IPS DF 19.7 (cell line): ENCODE measurements at regions not wholly inside any gene's neighbourhood (a gene's known extent, or its start where the extent isn't known, plus 50 kb on each side); places are given as distances from the start of the nearest gene placed in this dataset.

Source experiments
- DNase-seq: peaks from one replicate; pipeline ENCODE4 v3.0.0-alpha.2; 2013; ENCODE audit warnings: low read depth, low spot score

DNA sequence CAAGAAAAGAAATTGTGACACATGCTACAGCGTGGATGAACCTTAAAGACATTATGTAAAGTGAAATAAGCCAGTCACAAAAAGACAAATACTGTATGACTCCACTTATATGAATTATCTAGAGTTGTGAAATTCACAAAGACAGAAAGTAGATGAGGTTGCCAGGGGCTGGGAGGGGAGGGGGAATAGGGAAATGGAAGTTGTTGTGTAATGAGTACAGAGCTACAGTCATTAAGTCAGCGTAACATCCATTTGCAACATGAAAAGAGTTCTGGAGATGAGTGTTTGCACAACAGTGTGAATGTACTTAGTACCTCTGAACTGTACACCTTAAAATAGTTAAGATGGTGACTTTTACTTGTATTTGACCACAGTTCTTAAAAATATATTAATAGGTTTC, 112.1 kb upstream of the CDK1 start:
- no peak for DNase-seq

DNA sequence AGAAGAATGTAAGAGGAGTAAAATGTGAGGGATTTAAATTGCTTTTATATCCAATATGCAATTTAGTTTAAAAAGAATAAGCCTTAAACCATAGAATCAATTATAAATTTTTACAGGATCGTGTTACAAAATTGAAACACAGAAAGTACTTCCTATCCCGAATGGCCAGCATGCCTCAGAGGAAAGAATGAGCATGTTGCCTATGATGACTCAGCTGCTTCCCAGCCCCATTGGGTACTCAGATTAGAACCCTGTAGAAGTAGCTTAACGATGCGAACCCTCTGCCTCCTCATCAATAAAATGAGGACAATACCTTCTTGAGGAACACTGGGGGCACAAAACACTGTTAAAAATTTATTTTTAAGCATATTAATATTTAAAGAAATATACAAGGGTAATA, 113.4 kb upstream of the CDK1 start:
- DNase-seq, result no peak

DNA sequence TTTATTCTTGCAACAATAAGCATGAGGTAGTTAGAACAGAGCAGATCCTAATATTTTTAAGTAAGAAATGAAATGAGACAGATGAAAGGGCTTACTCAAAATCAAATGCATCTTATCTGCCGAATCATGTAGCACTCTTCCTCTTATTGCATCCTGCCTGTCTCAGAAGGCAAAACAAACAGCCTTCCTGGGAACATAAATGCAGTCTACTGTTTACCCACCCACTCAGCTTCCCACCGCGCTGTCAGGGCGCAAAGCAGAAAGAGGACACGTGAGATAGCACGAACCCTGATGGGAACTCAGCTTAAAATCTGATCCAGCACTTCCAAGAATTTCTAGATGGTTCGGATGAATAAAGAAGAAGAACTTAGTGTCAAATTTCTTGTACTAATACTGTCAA, 114.4 kb upstream of the CDK1 start:
- no peak for DNase-seq

DNA sequence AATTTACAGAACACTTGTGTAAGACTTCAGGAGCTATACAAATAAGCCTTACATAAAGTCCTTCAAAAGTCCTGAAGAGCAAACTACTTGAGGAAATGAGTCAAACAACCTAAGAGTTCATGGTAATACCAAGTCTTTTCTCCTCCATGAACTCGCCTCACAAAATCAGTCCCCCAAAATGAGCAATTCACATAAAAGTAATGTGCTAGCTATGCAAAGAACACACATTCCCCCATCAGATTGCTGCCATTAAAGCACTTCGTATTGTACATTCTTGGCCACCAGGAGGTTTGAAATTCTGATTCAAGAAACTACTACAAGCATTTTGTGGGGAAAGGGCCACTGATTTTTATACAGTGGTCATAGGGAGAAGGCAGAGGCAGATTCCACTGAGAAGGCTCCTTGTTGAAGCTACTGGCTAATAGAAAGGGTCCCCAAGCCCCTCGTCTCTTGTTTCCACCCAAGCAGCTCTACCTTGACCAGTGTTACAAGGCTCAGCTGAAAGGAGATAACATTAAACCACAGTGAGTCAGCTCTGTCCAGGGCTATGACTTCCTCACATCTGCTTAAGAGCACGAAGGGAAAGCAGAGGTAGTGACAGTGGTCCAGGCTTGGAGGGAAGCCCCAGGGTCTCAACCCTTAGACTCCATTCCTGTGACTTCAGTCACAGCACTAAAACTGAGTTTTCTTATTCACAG, 115.2 kb upstream of the CDK1 start:
- no peak for DNase-seq

DNA sequence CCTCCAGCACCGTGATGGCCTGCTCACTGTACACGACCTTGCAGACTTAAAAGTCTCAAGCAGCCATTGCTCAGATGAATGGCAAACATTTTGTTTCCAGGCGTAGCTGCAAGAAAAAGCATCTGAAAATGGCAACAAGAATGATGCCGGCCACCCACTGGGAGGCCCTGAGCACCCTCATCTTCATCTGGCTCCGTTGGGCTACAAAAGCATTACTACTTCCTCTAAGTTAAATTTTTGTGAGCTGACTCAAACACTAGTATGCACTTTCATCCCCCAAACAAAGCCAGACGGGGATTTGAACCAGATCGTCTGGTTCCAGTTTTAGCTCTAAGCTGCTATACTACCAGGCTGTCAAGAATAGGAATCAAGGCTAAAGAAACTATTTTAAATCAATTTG, 116.6 kb upstream of the CDK1 start:
- DNase-seq, result no peak

DNA sequence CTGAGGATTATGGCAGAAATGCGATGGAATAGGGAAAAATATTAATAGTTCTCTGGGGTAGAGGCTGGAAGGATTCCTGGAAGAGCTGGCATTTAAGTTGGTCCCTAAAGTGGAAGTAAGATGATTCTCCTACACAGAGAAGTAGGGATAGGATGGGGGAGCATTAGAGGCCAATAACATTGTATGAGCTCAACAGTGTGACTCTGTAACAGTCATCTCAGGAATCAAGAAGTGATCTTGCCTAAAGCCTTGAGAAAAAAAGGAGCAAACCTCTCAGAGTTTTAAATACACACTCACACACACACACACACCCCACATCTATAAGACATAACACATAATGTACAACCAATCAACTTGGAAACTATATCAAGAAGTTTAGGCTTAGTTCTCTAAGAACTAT, 117.7 kb upstream of the CDK1 start:
- no peak for DNase-seq

DNA sequence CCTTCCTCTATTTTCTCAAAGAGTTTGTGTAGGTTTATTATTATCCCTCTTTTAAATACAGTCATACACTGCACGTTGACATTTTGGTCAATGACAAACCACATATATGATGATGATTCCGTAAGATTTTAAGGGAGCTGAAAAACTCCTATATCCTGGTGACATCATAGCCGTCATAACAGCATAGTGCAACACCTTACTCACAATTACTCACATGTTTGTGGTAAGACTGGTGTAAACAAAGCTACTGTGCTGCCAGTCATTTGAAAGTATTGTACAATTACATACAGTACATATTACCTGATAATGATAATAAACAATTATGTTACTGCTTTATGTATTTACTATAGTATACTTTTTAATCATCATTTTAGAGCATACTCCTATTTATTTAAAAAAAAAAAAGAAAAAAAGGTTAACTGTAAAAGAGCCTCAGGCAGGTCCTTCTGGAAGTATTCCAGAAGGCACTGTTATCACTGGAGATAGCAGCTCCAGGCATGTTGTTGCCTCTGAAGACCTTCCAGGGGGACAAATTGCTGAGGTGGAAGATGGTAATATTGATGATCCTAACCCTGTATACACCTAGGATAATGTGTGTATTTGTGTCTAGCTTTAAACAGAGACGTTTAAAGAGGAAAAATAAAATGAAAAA, 123.3 kb upstream of the CDK1 start:
- DNase-seq, result no peak

DNA sequence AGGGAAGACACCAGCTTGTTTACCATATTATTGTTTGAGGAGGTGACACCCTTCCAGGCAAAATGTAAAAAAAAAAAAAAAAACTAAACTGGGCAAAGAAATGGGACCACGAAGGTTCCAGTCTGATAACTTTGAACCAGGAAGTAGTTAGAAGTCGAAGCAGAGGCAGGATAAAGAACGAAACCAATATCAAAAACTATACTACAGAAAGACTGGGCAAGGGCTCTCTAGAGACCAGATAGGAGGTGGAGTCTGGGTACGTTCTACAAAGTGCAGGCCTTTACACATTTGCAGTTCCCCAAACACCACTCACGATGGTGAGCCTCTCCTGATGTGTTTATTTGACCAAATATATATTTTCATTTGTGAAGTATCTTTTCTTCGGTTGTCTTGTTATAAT, 125.7 kb upstream of the CDK1 start:
- DNase-seq, result no peak

DNA sequence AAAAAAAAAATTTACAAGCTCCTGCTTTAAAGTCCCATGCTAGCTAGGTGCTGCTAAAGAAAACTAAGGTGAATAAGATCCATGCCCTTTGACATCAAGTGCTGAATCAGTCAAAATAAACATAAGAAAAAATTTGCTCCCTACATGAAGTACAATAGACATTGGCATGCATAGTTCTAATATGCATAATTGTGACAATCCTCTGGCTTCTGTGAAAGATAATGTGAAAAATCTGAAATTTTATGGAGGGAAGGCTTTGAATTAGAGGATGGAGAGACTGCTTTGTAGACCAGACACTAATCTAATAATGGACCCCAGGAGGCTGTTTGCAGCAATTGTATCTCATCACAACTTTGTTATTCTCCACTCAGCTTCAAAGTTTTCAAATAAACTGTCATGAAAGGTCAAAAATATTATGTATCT, 127.9 kb upstream of the CDK1 start:
- no peak for DNase-seq

DNA sequence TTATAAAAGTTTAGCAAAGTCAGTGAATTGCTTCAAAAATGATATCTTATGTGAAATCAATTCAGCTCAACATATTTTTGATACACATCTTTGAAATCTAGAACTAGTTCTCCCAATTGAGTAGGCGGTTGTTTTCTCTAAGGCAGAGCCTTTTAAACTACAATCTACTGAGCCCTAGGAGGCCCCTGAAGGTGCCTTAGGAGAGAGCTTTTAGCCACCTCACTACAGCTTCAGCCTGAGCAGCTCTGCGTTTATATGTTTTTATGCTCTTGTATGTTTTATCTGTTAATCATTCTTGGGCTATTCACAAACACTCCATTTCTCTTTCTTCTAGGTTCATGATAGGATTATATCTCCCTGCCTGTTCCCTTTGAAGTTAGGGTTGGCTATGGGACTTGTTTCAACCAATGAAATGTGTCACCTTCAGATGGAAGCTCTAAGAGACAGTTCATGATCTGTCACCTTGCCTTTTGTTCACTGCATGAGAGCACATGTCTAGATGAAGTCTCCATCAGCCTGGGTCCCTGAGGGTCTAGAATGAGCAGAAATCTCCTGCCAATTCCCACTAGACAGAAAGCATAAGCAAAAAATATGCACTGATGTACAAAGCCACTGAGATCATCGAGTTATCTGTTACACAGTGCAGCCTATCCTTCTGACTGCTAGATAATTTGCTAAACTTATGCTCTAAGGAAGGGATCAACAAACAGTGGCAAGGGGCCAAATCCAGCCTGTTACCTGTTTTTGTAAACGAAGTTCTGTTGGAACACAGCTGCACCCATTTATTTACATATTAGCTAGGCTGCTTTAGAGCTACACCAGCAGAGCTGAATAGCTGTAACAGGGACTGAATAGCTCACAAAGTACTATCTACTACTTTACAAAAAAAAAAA, 128.5 kb upstream of the CDK1 start:
- DNase-seq, result no peak

DNA sequence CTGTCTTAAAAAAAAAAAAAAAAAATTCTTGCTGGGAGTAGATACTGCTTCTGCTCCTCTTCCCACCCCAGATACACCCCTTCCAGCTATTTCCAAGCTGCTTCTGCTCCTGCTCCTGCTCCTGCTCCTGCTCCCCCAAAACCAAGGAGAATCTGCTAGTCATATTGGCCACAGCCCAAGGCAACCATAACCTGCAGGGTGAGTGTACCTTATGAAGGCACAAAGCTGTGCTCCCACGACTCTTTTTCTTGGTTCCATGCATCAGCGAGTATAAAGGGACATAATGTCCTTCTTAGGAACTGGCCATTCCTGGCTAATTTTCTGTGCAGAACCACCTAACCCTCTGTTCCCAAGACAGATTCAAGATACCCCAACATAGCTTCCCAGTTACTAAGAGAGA, 129.5 kb upstream of the CDK1 start:
- no peak for DNase-seq

DNA sequence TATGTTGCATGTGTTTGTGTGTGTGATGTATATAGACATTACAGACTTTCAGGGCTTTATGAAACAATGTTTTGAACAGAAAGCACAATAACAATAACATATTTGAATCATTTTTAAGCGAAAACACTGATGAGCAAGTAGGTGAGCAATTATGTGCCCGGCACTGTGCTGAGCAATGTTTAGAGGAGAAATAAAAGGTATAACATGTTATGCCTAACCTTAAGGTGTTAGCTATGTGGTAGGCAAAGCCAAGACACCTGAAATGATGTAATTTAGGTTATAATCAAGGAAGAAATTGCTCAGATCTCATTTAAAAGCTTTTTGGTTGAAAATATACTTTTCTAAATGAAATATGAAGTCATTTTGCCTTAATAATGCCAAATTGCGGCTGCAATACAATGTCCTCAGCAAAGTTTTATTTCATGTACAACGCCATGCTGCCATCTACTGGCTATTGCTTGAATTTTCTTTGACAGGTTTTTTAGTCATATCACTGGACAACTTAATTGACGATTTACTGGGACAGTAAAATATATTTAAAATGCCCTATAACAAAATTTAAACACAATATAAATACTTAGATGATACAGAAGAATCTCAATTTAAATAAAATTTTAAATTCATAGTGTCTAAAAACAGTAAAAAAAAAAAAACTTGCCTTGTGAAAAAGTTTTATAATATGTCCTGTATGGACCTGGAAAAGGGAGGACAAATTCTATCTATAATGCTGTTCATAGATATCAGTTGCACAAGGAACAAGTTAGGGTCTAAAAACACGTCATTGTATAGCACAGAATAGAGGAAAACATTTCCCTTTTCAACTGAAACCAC, 131.1 kb upstream of the CDK1 start:
- DNase-seq, result no peak

DNA sequence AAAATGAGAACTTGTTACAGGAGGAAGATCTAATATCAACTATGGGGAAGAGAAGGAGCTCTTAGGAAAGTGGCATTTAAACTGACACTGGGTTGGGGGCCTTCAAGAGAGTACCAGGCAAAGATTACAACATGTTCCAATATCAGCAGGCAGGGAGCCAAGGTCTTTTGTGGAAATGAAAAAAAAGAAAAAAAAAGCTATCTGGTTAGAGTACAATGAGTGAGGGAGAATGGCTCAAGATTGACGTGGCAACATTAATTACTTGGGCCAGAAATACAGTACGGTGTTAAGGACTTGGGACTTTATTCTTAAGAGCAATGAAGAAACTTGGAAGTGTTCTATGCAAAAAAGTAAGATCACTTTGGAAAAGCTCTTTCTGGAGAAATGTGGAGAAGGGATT, 132.3 kb upstream of the CDK1 start:
- no peak for DNase-seq

DNA sequence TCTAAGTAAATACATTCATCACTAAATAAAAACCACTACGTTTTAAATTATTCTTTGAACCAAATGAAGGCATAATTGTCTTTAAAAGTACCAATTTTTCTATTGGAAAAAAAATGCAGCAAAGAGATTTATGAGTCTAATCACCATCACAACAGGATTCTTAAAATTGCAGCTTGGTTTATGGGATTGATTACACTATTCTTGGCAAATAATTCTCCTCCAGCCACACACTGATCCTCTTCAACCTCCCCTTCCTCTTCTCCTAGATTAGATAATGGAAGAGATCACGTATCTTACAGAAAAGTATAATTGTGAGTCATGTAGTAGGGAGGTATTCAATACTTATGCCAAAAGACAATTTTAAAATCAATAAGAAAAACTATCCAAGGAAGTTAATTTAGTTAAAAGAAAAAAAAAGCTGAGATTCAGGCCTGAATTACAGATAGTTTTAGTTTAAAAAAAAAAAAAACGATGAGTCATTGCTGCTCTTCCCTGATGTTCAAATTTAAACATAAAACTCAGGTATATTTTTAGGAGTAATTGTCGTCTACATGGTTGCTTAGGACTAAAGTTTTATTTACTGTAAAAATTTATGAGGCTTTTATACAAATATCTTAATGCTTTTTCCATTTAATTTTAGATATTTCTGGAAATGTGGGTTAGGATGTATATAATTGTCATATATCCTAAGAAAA, 133.7 kb upstream of the CDK1 start:
- no peak for DNase-seq

DNA sequence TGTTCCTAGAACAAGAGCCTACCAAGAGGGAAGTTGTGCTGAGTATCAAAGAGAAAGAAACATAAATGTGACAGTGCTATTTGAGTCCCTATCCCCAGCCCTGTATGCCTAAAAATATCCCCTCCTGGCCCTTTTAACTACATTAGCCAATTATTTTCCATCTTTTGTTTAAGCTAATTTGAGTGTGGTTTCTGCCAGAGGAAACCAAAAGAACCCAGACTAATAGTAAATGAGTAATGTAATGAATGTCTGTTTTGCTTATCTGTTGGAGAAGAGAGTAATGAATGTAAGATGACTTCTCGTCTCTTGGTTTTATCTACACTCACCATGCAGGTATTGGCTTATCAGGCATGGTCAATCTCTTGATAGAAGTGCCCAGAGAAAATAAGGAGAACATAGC, 134.4 kb upstream of the CDK1 start:
- no peak for DNase-seq

DNA sequence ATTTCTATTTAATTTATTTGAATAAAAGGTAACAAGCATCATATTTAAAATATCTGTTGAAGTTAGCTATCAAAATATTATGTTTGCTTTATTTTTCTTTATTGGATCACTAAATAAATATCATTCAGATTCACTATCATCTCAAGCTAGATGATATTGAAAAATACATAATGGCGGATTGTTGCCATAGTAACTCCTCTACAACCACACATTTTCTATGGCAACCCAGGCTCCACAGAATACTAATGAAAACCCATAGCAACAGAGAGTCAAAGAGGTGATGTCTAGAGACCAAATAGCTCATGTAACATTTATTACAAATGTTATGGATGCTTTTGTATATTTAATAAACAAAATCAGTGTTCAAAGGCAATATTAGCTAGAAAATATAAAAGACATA, 148.9 kb upstream of the CDK1 start:
- no peak for DNase-seq

DNA sequence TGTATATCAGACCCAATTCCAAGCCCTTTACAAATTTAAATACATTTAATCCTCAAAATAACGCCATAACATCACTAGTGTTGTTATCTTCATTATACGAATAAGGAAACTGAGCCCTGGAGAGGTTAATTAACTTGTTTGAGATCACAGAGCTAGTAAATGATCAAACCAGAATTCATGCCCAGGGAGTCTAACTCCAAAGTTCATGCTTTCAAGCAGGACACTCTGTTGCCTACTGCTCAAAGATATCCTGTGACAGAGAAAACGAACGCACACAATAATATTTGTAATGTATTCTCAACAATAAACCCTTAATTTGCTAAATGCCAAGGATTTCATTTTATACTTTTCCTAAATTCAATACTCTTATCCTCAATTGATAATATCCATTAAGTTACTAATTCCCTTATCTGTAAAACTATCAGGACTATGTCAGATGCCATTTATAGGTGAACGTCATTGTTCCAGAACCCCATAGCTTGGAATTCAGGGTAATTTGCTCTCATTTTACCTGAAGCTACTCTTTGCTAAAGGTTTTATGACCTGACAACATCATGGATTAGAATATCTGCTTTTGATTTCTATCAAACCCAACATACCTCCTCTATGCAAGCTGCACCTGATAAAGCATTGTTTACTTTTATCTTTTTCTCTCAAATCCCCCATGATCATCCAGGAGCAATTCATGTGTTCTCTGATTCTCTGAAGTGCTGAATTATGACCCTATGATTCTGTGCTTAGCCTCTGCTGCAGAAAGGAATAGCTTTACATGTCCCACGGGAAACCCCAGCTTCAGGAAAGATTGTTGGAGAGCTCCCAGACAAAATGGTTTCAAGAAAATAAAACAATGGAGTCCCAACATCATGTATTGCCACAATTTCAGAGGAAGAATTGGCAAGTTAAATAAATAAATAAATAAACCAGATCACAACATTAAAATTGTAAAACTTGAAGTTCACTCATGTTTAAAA, 150.2 kb upstream of the CDK1 start:
- DNase-seq, result no peak

DNA sequence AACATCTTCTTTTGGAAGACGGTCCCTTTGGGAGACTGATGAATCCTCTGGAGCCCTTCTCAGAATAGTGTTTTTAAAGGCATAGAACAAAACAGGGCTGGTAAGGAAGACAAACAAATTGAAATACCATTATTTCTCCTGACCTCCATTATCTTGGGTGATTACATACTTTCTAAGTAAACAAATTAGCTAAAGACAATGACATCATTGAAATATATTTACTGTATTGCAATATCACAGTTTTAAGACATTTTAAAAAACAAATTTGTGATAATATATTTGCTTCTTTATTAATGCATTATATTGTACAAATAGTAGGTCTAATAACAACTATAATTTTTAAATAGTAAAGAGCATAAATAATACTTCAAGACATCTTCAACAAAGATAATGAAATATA, 152.2 kb upstream of the CDK1 start:
- no peak for DNase-seq

DNA sequence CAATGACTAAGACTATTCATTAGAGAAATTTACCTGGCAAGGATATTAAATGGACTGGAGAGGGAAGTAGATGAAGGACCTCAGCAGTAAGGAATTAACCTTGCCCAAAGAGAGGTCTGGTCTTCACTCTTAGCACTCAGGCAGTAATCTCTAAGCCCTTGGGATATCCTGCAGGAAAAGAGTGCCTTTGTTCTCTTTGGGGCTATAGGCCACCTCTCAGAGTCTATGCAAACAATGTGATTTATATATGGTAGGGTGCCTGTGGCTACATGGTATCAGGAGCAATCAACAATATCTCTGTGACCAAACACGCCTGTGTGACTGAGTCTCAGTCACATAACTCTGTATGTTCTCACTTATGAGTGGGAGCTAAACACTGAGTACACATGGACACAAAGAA, 154.7 kb upstream of the CDK1 start:
- no peak for DNase-seq

DNA sequence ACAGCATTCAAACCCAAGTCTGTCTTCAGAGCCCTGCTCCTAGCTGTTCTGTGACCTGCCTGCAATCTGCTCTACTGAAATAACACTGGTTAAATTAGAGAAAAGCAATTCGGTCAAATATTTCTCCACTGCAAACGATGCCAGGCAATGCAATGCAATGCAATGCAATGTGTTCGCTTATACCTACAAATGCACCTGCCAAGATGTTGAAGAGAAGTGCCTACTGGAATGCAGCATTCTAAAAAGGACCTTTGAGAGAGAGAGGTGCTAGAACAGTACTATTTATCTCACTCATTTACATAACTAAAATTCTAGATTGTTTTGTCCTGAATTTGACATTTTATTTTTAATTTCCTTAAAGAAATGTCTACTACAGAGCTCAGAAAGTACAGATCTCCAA, 157.3 kb upstream of the CDK1 start:
- no peak for DNase-seq
